GM12873 (cell line): ENCODE measurements at regions not wholly inside any gene's neighbourhood (a gene's known extent, or its start where the extent isn't known, plus 50 kb on each side); places are given as distances from the start of the nearest gene placed in this dataset.

Experiments
- CTCF ChIP-seq: IDR thresholded peaks from 2 replicates; pipeline ENCODE4 v1.5.1; 2012; ENCODE audit warnings: low read depth, mild to moderate bottlenecking, moderate library complexity, low read length, control low read depth; ENCODE audit not compliant: insufficient read depth; ENCODE audit errors: missing control alignments

GRCh38 chr18:27461957-27462356 lies 276.8 kb upstream of the CHST9 start:
- TF ChIP-seq CTCF: no peak

GRCh38 chr18:27449104-27449503 lies 264.0 kb upstream of the CHST9 start:
- no peak for TF ChIP-seq CTCF

- no peak for TF ChIP-seq CTCF
These were observed 262.8 kb upstream of the CHST9 start for GRCh38 chr18:27447930-27448329.

GRCh38 chr18:27447451-27447881 lies 262.4 kb upstream of the CHST9 start:
- no peak for TF ChIP-seq CTCF

- TF ChIP-seq CTCF: no peak
These were observed 245.5 kb upstream of the CHST9 start for GRCh38 chr18:27430595-27430994.

- TF ChIP-seq CTCF: no peak
These were observed 243.8 kb upstream of the CHST9 start for GRCh38 chr18:27428716-27429475.

GRCh38 chr18:27428120-27428519 lies 243.0 kb upstream of the CHST9 start:
- no peak for TF ChIP-seq CTCF
